SK-N-SH treated with all-trans-retinoic acid at 6 μM for 48 hours (cell line): ENCODE measurements at regions not wholly inside any gene's neighbourhood (a gene's known extent, or its start where the extent isn't known, plus 50 kb on each side); places are given as distances from the start of the nearest gene placed in this dataset.

Experiments used
- TOX ChIP-seq: fragments of 250-450 bp; sonication (Bioruptor Pico); IDR thresholded peaks from 2 replicates; pipeline ENCODE4 v1.8.0; 2021; ENCODE audit warnings: mild to moderate bottlenecking, moderate library complexity, borderline replicate concordance
- ZFP30 ChIP-seq: fragments of 450-650 bp; formaldehyde crosslinking; IDR thresholded peaks from 2 replicates; pipeline ENCODE4 v1.5.0; 2022; ENCODE audit warnings: mild to moderate bottlenecking, moderate library complexity
- ZNF8 ChIP-seq: fragments of 450-650 bp; formaldehyde crosslinking; IDR thresholded peaks from 2 replicates; pipeline ENCODE4 v1.5.0; 2020; ENCODE audit warnings: mild to moderate bottlenecking, moderate library complexity
- TF ChIP-seq, protein P1 (sequence below): fragments of 250-450 bp; sonication (Bioruptor Pico); IDR thresholded peaks from 2 replicates; pipeline ENCODE4 v1.8.0; 2020; ENCODE audit warnings: mild to moderate bottlenecking, moderate library complexity, borderline replicate concordance
- TF ChIP-seq, protein P2 (sequence below): fragments of 250-450 bp; sonication (Bioruptor Pico); IDR thresholded peaks from 2 replicates; pipeline ENCODE4 v1.5.1; 2020; ENCODE audit warnings: low read depth, mild to moderate bottlenecking, moderate library complexity

DNA sequence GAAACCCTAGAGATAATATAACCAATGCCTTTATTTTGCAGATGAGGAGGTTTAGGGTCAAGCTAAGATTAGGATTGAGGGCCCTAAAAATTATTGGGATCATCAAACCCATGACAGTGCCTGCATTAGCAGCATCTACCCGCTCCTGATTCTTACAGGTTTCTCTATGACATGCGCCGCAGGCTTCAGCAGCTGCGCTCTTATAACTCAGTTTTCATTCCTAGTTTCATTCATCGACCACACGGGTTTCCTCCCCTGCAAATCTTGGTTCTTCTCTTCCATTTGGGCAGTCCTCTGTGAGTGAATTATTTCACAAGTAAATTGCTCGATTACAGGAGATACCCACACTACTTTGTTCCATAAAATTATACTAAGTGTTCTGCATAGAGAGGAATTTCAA, 137.2 kb downstream of the SLC24A2 start:
- TF ChIP-seq ZFP30 (no peak), TOX (no peak), ZNF8 (CRISPR knock-in tag) (no peak)
- TF ChIP-seq, protein P1, sequence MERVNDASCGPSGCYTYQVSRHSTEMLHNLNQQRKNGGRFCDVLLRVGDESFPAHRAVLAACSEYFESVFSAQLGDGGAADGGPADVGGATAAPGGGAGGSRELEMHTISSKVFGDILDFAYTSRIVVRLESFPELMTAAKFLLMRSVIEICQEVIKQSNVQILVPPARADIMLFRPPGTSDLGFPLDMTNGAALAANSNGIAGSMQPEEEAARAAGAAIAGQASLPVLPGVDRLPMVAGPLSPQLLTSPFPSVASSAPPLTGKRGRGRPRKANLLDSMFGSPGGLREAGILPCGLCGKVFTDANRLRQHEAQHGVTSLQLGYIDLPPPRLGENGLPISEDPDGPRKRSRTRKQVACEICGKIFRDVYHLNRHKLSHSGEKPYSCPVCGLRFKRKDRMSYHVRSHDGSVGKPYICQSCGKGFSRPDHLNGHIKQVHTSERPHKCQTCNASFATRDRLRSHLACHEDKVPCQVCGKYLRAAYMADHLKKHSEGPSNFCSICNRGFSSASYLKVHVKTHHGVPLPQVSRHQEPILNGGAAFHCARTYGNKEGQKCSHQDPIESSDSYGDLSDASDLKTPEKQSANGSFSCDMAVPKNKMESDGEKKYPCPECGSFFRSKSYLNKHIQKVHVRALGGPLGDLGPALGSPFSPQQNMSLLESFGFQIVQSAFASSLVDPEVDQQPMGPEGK (CRISPR knock-in tag) = no peak
- TF ChIP-seq, protein P2, sequence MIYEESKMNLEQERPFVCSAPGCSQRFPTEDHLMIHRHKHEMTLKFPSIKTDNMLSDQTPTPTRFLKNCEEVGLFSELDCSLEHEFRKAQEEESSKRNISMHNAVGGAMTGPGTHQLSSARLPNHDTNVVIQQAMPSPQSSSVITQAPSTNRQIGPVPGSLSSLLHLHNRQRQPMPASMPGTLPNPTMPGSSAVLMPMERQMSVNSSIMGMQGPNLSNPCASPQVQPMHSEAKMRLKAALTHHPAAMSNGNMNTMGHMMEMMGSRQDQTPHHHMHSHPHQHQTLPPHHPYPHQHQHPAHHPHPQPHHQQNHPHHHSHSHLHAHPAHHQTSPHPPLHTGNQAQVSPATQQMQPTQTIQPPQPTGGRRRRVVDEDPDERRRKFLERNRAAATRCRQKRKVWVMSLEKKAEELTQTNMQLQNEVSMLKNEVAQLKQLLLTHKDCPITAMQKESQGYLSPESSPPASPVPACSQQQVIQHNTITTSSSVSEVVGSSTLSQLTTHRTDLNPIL (CRISPR knock-in tag) = no peak
